HepG2 (cell line): ENCODE measurements at regions not wholly inside any gene's neighbourhood (a gene's known extent, or its start where the extent isn't known, plus 50 kb on each side); places are given as distances from the start of the nearest gene placed in this dataset.

Experiments
- ARNT ChIP-seq: fragments of 450-650 bp; IDR thresholded peaks from 2 replicates; pipeline ENCODE4 v1.6.1; 2017
- ATAD3A ChIP-seq: sonication (generic); formaldehyde crosslinking; IDR thresholded peaks from 2 replicates; pipeline ENCODE4 v1.4.0; 2020; ENCODE audit warnings: missing genetic modification reagents
- ATF5 ChIP-seq: sonication (generic); formaldehyde crosslinking; IDR thresholded peaks from 2 replicates; pipeline ENCODE4 v1.4.0; 2020; ENCODE audit warnings: mild to moderate bottlenecking, low read depth, missing genetic modification reagents
- CTCF ChIP-seq: sonication (generic); formaldehyde crosslinking; IDR thresholded peaks from 2 replicates; pipeline ENCODE4 v1.5.0; 2020; ENCODE audit warnings: mild to moderate bottlenecking, missing genetic modification reagents, moderate library complexity
- DPF2 ChIP-seq: sonication (generic); formaldehyde crosslinking; IDR thresholded peaks from 2 replicates; pipeline ENCODE4 v1.4.0; 2020; ENCODE audit warnings: mild to moderate bottlenecking, low read depth, missing genetic modification reagents, borderline replicate concordance
- MYNN ChIP-seq: sonication (generic); formaldehyde crosslinking; IDR thresholded peaks from 2 replicates; pipeline ENCODE4 v1.4.0; 2020; ENCODE audit warnings: mild to moderate bottlenecking, low read depth, missing genetic modification reagents
- NCOA1 ChIP-seq: sonication (generic); formaldehyde crosslinking; IDR thresholded peaks from 2 replicates; pipeline ENCODE4 v1.9.0; 2021; ENCODE audit warnings: missing genetic modification reagents
- NFYB ChIP-seq: sonication (generic); formaldehyde crosslinking; IDR thresholded peaks from 2 replicates; pipeline ENCODE4 v1.4.0; 2020; ENCODE audit warnings: missing genetic modification reagents
- NPAS2 ChIP-seq: sonication (generic); formaldehyde crosslinking; IDR thresholded peaks from 2 replicates; pipeline ENCODE4 v1.8.0; 2022; ENCODE audit warnings: mild to moderate bottlenecking, missing genetic modification reagents, borderline replicate concordance
- RARG ChIP-seq: sonication (generic); formaldehyde crosslinking; IDR thresholded peaks from 2 replicates; pipeline ENCODE4 v1.4.0; 2020; ENCODE audit warnings: low read depth, mild to moderate bottlenecking, missing genetic modification reagents
- ZBTB3 ChIP-seq: sonication (generic); formaldehyde crosslinking; IDR thresholded peaks from 2 replicates; pipeline ENCODE4 v1.4.0; 2020; ENCODE audit warnings: low read depth, mild to moderate bottlenecking, moderate library complexity, missing genetic modification reagents, borderline replicate concordance
- ZNF891 ChIP-seq: sonication (generic); formaldehyde crosslinking; IDR thresholded peaks from 2 replicates; pipeline ENCODE4 v1.5.0; 2020; ENCODE audit warnings: mild to moderate bottlenecking, missing genetic modification reagents

- no peak for TF ChIP-seq MYNN (CRISPR knock-in tag)
- no peak for TF ChIP-seq NFYB
- TF ChIP-seq DPF2 (CRISPR knock-in tag) = no peak
- TF ChIP-seq CTCF (CRISPR knock-in tag) = no peak
- no peak for TF ChIP-seq RARG (CRISPR knock-in tag)
- TF ChIP-seq NPAS2 = no peak
- TF ChIP-seq ATF5 (CRISPR knock-in tag) = no peak
- TF ChIP-seq ARNT = no peak
- no peak for TF ChIP-seq ZBTB3 (CRISPR knock-in tag)
- no peak for TF ChIP-seq ATAD3A (CRISPR knock-in tag)
- no peak for TF ChIP-seq ZNF891 (CRISPR knock-in tag)
- no peak for TF ChIP-seq NCOA1 (CRISPR knock-in tag)
Measured at GRCh38 chr7:9719721-9720120, 1254.0 kb upstream of the PHF14 start.
